Spleen (tissue), 7 donors: ENCODE measurements at regions not wholly inside any gene's neighbourhood (a gene's known extent, or its start where the extent isn't known, plus 50 kb on each side); places are given as distances from the start of the nearest gene placed in this dataset.

Source experiments
- POLR2A ChIP-seq, 3 donors: fragments of 450-650 bp; IDR thresholded peaks; one replicate each; pipeline ENCODE4 v1.5.1; 2017; ENCODE audit warnings: antibody characterized with exemption in 3 of 3, mild to moderate bottlenecking in 1 of 3
- POLR2AphosphoS5 ChIP-seq, 3 donors: sonication (generic); formaldehyde crosslinking; IDR thresholded peaks; one replicate each; pipeline ENCODE4 v1.5.1; 2017; ENCODE audit warnings: antibody characterized with exemption in 3 of 3
- TF ChIP-seq, protein P1 (sequence below), 11 experiments: fragments of 200-600 bp in 7 of 11; fragments of 450-650 bp in 4 of 11; sonication (generic) in 4 of 11; IDR thresholded peaks in 8 of 11; conservative IDR thresholded peaks in 3 of 11; 1 replicate in 7 of 11; 2 replicates in 4 of 11; pipeline versions ENCODE4 v1.4.0 to v1.8.0; 2016 to 2021; ENCODE audit warnings: antibody characterized with exemption in 11 of 11, inconsistent platforms in 4 of 11, mild to moderate bottlenecking in 1 of 11
- donor health status: DM: no; HTN: no; CAD: no; lungs with moderate emphysema.
- donor health status: DM: no; HTN: no; CAD: no.
- donor health status: DM: no; HTN: no; CAD: no.

DNA sequence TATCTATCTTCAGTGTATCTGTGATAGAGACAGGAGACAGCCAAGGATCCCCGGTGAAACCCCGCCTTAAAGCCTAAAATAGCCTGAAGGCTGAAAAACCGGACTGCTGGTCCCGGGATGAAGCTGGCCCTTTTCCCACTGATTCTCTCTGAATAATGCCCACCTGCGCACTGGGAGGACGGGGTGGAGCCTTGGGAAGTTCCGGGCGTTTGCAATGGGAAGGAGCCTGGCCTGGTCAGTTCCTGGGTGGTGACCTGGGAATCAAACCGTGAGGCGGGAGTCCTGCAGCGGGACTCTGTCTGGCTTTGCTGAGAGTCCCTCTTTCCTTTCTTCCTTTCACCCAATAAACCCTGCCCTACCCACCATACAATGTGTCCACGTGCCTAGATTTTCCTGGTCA lies 157.9 kb downstream of the C3orf38 start:
- TF ChIP-seq POLR2AphosphoS5 (IDR thresholded peaks at IDR 0.05) = no peak
- TF ChIP-seq, protein P1, sequence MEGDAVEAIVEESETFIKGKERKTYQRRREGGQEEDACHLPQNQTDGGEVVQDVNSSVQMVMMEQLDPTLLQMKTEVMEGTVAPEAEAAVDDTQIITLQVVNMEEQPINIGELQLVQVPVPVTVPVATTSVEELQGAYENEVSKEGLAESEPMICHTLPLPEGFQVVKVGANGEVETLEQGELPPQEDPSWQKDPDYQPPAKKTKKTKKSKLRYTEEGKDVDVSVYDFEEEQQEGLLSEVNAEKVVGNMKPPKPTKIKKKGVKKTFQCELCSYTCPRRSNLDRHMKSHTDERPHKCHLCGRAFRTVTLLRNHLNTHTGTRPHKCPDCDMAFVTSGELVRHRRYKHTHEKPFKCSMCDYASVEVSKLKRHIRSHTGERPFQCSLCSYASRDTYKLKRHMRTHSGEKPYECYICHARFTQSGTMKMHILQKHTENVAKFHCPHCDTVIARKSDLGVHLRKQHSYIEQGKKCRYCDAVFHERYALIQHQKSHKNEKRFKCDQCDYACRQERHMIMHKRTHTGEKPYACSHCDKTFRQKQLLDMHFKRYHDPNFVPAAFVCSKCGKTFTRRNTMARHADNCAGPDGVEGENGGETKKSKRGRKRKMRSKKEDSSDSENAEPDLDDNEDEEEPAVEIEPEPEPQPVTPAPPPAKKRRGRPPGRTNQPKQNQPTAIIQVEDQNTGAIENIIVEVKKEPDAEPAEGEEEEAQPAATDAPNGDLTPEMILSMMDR (IDR thresholded peaks at IDR 0.05 in 8 of 11, conservative IDR thresholded peaks at IDR 0.05 in 3 of 11) = no peak
- no peak for TF ChIP-seq POLR2A (IDR thresholded peaks at IDR 0.05)
